ENCODE measurements at regions not wholly inside any gene's neighbourhood (a gene's known extent, or its start where the extent isn't known, plus 50 kb on each side); places are given as distances from the start of the nearest gene placed in this dataset.

DNA sequence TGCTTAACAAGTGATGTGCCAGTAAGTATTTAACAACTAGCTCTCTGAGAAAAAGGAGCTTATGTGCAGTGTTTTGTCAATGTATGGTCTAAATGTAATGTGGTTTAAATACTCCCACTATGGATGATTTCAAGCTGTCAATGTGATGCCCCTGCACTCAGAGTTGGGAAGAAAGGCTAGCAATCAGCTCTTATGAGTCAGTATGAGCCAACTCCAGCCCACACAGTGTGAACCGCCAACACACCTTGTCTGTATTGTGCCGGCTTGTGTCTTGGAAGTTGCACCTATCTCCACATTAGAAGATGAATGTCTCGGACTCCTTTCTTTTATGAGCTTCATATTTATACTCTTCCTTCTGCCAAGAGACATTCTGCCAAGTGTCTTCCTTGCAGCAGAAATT lies 703.8 kb upstream of the RAB6C start:
- H3K27ac ChIP-seq = no peak overlapping the region
- H3K27me3 ChIP-seq = no peaks in the 10 kb centered on the region
- TF ChIP-seq, protein P1, sequence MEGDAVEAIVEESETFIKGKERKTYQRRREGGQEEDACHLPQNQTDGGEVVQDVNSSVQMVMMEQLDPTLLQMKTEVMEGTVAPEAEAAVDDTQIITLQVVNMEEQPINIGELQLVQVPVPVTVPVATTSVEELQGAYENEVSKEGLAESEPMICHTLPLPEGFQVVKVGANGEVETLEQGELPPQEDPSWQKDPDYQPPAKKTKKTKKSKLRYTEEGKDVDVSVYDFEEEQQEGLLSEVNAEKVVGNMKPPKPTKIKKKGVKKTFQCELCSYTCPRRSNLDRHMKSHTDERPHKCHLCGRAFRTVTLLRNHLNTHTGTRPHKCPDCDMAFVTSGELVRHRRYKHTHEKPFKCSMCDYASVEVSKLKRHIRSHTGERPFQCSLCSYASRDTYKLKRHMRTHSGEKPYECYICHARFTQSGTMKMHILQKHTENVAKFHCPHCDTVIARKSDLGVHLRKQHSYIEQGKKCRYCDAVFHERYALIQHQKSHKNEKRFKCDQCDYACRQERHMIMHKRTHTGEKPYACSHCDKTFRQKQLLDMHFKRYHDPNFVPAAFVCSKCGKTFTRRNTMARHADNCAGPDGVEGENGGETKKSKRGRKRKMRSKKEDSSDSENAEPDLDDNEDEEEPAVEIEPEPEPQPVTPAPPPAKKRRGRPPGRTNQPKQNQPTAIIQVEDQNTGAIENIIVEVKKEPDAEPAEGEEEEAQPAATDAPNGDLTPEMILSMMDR (IDR thresholded peaks at IDR 0.05) = no peak
- peaks cover 0 to 4% of the 10 kb centered on the region in 2 donors for H3K9me3 ChIP-seq
- intact Hi-C loops (cut with DNase I) = no loop called here
- H3K4me3 ChIP-seq = no peak overlapping the region
- no peaks in the 10 kb centered on the region for H3K4me1 ChIP-seq
- H3K36me3 ChIP-seq = no peaks in the 10 kb centered on the region
- ATAC-seq = no peak
- DNase-seq = no peak

DNA sequence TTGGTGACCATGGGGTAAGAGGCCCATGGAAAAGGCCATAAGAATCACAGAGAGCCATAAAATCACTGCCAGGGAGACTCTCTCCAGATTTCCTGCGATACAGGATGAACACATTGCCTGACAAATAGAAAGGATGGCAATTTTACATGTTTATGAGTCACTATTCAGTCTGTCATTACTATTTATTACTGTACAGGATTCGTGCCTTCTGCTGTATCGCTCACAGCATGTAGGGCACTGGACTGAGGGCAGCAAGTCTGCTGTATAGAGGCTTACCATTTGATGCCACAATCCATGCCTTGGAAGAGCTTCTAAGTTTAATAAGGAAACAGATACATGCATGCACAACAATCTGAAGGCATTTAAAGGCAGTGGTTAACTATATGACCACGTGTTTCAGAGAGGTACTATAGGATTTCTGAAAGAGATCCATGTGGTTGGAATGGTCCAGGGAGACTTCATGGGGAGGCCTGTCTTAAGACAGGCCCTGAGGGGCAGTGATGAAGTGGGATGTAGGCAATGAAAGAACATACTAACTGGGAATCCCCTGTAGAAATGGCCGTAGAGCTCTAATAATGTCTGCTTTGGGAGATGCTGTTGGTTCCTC lies 702.4 kb upstream of the RAB6C start:
- ATAC-seq (no peak), DNase-seq (no peak)
- intact Hi-C loops (cut with DNase I) = no loop called here
- Histone ChIP-seq H3K27me3 (no peaks in the 10 kb centered on the region), H3K4me3 (no peak overlapping the region), H3K4me1 (no peaks in the 10 kb centered on the region), H3K9me3 (peaks cover 0 to 4% of the 10 kb centered on the region in 2 donors), H3K27ac (no peak overlapping the region), H3K36me3 (no peaks in the 10 kb centered on the region)
- TF ChIP-seq, protein P1 (IDR thresholded peaks at IDR 0.05) = no peak

DNA sequence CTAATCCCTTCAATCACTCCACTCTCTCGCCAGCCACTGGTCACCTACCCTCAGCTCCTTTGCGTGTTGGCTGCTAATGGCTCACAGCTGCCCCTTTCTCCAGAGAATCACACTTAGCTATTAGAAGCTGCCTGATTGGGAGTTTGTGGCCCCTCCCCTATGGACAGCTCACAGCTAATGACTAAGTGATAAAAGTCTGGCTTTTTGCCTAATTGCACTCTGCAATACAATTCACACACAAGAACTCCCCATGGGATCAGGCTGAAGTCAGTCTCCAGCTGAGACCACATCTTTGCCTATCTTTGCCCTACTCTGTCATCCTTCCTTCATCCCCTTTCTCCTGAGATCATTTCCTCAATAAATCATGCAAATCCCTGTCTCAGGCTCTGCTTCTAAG lies 701.9 kb upstream of the RAB6C start:
- intact Hi-C loops (cut with DNase I) = no loop called here
- Histone ChIP-seq H3K27ac (no peak overlapping the region), H3K4me1 (no peaks in the 10 kb centered on the region), H3K4me3 (no peak overlapping the region), H3K36me3 (no peaks in the 10 kb centered on the region), H3K9me3 (peaks cover 0 to 4% of the 10 kb centered on the region in 2 donors), H3K27me3 (no peaks in the 10 kb centered on the region)
- TF ChIP-seq, protein P1 (IDR thresholded peaks at IDR 0.05) = no peak
- no peak for ATAC-seq
- DNase-seq = no peak

DNA sequence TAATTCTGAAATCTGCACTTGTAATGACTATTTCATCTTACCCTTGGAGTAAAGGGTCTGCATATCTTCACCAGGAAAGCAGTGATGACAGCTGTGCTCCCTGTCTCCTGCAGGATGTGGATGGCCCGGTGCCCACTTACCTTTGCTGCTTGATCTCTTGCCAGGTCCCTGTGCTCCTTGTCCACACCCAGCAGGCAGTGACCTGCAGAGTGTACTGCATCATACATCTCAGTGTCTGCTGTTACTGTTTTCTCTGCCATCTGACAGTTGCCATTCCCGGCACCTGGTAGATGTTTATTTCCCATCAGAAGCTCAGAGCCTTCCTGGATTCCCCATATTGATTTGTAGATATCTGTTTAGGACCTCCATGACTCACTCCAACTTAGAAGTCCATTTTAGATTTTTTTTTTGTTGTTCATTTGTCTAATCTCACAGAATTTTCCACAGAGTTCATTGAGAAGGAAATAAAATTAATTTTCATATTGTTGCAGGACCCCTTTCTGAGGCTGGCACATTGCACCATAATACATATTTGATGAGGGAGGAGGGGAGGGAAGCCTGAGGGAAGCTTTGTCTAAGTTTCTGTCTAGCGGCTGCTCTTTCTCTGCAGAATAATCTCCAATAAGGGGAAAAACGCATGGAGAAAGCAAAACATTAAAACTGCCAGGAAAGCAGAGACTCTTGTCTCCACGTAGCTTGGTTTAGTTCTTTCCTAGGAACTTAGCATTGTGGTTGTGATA lies 697.5 kb upstream of the RAB6C start:
- no peaks in the 10 kb centered on the region for H3K4me1 ChIP-seq
- no peaks in the 10 kb centered on the region for H3K36me3 ChIP-seq
- ATAC-seq (no peak), DNase-seq (no peak)
- TF ChIP-seq, protein P1 (IDR thresholded peaks at IDR 0.05) = no peak
- H3K27me3 ChIP-seq = no peaks in the 10 kb centered on the region
- no peak overlapping the region for H3K4me3 ChIP-seq
- H3K9me3 ChIP-seq = peaks cover 0 to 4% of the 10 kb centered on the region in 2 donors
- H3K27ac ChIP-seq = no peak overlapping the region
- intact Hi-C loops (cut with DNase I) = no loop called here

DNA sequence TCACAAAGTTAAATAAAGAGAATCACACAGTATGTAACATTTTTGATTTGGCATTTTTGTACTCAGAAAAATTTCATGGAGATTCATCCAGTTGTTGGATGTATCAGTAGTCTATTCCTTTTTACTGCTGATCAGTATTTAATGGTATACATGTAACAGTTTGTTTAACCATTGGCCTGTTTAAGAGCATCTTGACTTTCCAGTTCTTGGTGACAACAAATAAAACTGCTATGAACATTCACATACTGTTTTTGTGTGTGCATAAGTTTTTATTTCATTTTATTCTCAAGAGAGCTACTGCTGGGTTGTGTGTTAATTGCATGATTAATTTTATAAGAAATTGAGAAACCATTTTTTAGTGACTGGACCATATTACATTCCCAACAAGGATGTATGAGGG lies 694.5 kb upstream of the RAB6C start:
- DNase-seq (no peak), ATAC-seq (no peak)
- Histone ChIP-seq H3K4me1 (no peaks in the 10 kb centered on the region), H3K9me3 (no peaks in the 10 kb centered on the region), H3K4me3 (no peak overlapping the region), H3K27ac (no peak overlapping the region), H3K27me3 (no peaks in the 10 kb centered on the region), H3K36me3 (no peaks in the 10 kb centered on the region)
- TF ChIP-seq, protein P1 (IDR thresholded peaks at IDR 0.05) = no peak
- intact Hi-C loops (cut with DNase I) = no loop called here
